Superior temporal gyrus (tissue), 1 donor: ENCODE measurements at regions not wholly inside any gene's neighbourhood (a gene's known extent, or its start where the extent isn't known, plus 50 kb on each side); places are given as distances from the start of the nearest gene placed in this dataset.
"Not testable (repeated sequence)": the region's sequence is repeated elsewhere in the genome, so short reads cannot be mapped to it uniquely, and the experiment has no call there.

Source experiments
- DNase-seq: peaks from one replicate; pipeline ENCODE4 v3.0.0-alpha.2; 2016; ENCODE audit errors: extremely low spot score

DNA sequence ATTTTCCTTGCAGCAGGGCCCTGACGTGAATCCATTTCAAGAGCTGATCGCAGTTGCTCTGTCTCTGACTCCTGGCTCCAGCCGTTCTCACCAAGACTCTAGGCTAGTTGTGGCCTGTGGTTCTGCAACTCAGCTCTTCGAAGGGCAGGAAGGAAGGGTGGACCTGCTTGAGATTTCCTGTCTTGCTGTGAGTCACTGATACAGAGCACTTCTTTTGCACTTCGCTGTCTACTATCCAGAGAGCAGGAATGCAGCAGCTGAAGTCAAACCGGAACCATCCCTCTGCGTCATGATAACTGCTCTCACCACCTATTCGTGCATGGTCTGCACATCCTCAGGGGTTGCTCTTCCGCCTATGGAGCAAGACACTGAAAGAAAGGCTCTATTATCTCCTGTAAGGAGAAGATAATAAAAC is 59.7 kb downstream of the RAP2B start:
- no peak for DNase-seq

DNA sequence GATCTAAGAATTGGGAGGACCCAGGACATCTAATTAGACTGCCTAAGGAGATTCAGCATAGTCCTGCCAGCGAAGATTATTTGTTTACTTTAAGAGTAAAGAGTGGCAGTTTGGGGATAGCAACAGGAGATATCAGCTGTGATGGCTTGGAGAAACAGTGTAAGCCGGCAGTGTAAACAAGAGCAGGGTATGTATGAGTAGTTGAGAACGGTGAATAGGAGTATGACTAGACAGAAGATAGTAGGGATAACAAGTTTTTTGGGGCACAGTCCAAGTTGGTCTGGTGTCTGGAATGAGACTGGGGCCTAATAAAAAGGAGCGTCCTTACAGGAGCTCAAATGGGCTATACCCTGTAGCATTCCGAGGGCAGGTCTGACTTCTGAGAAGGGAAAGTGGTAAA is 64.9 kb downstream of the RAP2B start:
- DNase-seq, result not testable (repeated sequence)

DNA sequence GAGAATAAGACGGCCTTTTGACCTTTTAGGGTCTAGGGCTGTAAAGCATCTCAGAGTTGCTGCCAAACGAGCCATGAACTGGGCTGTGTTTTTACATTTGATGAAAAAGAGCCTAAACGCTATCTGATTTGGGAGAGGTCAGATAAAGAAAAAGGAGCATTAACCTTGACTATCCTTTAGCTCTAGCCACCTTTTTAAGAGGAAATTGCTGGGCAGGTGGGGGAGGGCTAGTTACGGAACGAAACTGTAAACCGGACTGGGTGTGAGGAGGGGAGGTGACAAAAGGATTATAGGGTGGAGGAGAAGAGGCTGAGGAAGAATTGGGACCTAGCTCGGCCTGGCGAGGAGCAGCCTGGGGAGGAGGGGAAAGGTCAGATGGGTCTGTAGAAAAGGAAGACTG is 68.4 kb downstream of the RAP2B start:
- not testable (repeated sequence) for DNase-seq

- DNase-seq, result not testable (repeated sequence)
Observed at GRCh38 chr3:153231245-153231644, 69.2 kb downstream of the RAP2B start.

DNA sequence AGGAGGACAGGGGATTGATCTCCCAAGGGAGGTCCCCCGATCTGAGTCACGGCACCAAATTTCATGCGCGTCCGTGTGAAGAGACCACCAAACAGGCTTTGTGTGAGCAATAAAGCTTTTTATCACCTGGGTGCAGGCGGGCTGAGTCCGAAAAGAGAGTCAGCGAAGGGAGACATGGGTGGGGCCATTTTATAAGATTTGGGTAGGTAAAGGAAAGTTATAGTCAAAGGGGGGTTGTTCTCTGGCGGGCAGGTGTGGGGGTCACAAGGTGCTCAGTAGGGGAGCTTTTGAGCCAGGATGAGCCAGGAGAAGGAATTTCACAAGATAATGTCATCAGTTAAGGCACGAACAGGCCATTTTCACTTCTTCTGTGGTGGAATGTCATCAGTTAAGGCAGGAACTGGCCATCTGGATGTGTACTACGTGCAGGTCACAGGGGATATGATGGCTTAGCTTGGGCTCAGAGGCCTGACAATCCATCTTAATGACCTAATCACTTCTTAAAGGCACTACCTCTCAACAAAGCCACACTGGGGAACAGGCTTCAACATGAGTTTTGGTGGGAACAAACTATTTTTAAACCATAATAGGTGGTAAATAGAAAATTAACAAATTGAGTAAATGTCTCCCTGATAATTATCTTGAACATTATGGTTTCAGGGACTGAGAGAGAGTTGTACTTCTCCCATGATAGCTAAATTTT is 70.2 kb downstream of the RAP2B start:
- not testable (repeated sequence) for DNase-seq

DNA sequence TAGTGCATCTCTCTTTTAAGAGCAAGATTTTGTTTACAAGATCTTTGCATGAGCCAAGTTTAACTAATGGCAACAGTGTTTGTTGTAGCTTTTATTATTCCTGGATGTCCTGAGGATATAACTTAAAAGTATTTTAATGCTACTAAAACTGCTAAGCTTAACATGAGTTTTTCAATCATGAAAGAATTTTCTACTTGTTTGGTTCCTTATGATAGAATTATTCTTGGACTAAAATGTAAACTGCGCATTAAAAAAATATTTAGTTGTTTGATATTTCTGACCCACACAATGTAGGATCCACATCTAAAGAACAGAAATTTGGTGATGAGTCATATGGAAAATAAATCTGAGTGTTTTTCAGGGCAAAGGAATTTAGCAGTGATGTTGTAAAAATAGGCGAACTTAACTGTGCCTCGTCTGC is 70.8 kb downstream of the RAP2B start:
- no peak for DNase-seq

DNA sequence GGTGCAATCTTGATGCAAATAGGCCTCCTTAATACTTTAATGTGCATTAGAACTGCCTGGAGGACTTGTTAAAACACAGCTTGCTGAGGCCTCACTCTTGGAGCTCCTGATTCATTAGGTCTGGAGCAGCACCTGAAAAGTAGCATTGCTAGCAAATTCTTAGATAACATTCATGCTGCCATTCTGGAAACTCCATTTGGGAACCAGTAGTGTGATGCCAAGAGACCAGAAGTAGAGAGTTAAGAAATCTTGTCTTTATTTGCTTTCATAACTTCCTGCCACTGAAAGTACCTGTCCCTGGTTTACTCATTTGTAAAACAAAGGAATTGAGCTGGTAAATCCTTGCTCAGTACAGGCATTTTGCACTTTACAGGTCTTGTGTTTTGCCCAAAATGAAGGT is 72.0 kb downstream of the RAP2B start:
- no peak for DNase-seq

- no peak for DNase-seq
Observed at GRCh38 chr3:153242896-153243295, 80.9 kb downstream of the RAP2B start.

GRCh38 chr3:153244961-153245360 is 82.9 kb downstream of the RAP2B start:
- DNase-seq, result no peak

GRCh38 chr3:153245661-153246060 is 83.6 kb downstream of the RAP2B start:
- no peak for DNase-seq

- DNase-seq, result no peak
Observed at GRCh38 chr3:153246331-153246730, 84.3 kb downstream of the RAP2B start.

- no peak for DNase-seq
Observed at GRCh38 chr3:153246806-153247205, 84.8 kb downstream of the RAP2B start.

DNA sequence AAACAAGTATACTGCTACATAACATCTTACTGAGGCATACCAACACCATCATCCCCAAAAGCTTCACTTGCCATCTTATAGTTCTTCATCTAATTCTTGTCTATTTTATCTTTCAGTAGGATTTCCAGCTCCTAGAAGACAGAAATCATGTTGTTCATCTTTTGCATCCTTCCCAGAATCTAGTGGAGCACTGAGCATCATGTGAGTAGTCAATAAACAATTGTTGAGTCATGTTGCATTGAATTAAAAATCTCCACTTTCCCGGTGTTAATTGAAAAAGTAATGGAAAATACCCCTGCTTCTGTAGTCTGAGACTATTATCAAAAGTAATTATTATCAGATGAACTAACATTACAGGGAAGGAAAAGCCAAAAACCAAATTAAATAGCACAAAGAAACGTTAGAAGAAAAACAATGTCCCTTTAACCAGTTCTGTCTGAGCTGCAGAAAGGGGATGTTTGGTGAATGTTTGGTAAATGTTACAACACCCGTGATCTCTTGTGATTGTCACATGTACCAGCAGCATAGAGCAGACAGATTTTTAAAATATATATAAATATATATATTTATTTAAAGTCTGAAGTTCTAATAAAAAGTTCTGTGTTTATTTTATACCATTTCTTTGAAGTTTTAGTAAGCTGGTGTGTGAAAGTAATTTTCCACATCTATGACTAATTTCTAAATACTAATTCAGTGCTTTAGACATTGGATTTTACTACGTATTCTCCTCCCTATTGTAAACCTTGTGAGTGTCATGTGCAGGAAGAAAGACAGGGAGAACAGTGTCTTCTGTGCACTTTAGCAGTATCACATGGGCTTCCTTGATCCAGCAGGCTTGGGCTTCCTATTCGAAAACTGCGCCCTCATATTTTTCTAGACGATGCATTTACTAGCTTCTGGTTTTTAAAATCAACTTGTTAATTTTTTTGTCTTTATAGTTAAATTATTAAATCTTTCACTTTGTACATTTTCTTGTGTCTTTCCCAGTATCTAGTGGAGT is 85.6 kb downstream of the RAP2B start:
- DNase-seq, result no peak

- DNase-seq, result not testable (repeated sequence)
Observed at GRCh38 chr3:153248835-153249234, 86.8 kb downstream of the RAP2B start.

DNA sequence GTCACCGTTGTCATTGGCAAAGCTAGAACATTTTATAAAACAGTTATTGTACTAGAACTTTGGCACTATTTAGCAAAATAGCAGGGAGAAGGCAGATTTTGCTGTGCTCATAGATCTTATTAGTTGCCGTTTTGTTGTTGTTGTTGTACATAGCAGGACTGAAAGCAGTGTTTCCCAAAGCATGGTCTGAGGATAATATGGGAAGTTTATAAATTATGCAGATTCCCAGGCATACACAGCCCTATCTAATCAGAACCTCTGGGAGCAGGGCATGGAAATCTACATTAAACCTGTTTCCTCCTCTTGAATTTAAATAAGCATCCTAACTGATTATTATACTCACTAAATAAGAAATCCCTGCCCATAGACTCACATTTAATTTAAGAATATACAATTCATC is 87.9 kb downstream of the RAP2B start:
- no peak for DNase-seq

DNA sequence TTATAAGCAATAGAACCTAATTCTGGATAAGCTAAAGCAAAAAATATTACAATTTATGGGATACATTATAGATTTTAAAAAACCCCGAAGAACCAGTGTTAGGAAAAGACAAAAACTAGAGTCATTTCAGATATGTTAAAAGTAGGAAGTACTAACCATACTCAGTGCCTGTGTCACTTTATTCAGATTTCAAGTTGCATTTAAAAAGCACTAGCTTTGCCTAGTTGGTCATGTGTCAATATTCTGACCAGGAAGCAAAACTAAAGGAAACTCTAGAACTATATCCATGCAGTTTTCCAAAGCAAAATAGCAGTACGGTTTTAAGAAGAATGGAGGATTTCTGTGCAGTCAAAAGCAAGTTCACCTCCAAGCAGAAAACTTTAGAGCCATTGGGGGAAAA is 88.4 kb downstream of the RAP2B start:
- no peak for DNase-seq

DNA sequence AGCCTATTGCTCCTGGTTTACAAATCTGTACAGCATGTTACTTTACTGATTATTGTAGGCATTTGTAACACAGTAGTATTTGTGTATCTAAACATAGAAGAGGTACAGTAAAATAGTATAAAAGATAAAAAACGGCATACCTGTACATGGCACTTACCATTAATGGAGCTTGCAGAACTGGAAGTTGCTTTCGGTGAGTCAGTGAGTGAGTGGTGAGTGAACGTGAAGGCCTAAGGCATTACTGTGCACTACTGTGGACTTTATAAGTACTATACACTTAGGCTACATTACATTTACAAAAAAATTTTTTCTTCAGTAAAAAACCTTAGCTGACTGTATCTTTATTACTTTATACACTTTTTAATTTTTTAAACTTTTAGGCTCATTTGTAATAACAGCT is 90.9 kb downstream of the RAP2B start:
- no peak for DNase-seq

GRCh38 chr3:153254361-153254760 is 92.3 kb downstream of the RAP2B start:
- DNase-seq, result no peak

DNA sequence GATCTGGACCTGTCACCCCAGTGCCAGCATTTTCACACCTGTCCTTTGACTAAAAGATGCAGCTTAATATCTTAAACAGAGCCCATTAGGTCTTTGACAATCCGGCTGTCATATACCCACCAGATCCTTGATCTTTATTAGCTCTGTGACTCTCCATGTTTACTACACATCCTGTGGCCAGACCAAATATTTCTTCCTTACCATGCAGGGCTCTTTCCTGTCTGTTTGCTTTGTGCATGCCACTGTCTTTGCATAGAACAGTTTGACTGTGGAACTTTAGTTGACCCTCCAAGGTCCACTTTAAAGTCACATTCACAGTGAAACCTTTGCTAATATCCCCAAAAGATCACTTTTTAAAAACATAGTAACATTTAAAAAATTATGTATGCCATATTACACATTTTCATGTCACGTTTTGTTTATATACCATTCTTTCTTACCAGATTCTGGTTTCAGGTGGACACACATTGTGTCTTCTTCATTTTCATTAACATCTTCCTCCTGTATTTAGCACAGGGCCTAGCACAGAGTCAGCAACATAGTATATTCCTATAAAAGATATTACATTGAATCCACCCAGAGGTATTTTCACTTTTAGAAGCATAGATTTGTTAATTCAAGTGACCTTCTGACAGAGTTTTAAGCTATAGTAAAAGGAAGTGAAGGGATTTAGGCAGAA is 95.8 kb downstream of the RAP2B start:
- DNase-seq, result no peak

DNA sequence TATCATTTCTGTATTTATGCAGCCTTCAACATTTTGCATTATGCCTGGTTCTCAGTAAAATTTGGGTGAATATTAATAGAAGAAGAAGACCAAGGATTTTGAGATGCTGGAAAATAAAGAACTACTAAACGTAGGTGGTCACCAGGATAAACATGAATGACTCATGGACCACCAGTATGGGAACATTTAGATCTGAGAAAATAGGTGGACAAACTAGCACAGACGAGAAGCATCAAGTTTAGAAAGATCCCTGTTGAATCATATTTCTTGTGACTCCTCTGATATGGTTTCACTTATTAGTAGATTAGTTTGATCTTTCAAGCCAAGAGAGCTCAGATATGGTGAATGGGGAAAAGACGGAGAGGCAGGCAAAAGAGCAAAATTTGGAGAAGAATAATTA is 97.9 kb downstream of the RAP2B start:
- DNase-seq, result no peak

GRCh38 chr3:153260681-153261080 is 98.7 kb downstream of the RAP2B start:
- no peak for DNase-seq

- DNase-seq, result no peak
Observed at GRCh38 chr3:153266619-153267018, 104.6 kb downstream of the RAP2B start.
